Progenitor cell of endocrine pancreas (in vitro differentiated cells): ENCODE measurements at regions not wholly inside any gene's neighbourhood (a gene's known extent, or its start where the extent isn't known, plus 50 kb on each side); places are given as distances from the start of the nearest gene placed in this dataset.

Experiments
- DNase-seq: peaks from one replicate; pipeline ENCODE4 v3.0.0; 2021; ENCODE audit warnings: low spot score; ENCODE audit not compliant: unreplicated experiment
- H3K27ac Mint-ChIP-seq: 2 replicates; pipeline ENCODE4 v1.8.0; 2021; ENCODE audit warnings: mild to moderate bottlenecking, moderate library complexity, mixed read lengths
- H3K27me3 Mint-ChIP-seq: 2 replicates; pipeline ENCODE4 v1.8.0; 2021; ENCODE audit warnings: mixed read lengths
- H3K36me3 Mint-ChIP-seq: 2 replicates; pipeline ENCODE4 v1.8.0; 2022; ENCODE audit warnings: mixed read lengths; ENCODE audit not compliant: insufficient read depth
- H3K4me1 Mint-ChIP-seq: 2 replicates; pipeline ENCODE4 v1.8.0; 2021; ENCODE audit warnings: low read depth, mixed read lengths
- H3K4me3 Mint-ChIP-seq: 2 replicates; pipeline ENCODE4 v1.8.0; 2021; ENCODE audit warnings: low read depth, mild to moderate bottlenecking, moderate library complexity, mixed read lengths
- H3K9me3 Mint-ChIP-seq: 2 replicates; pipeline ENCODE4 v1.8.0; 2021; ENCODE audit warnings: low read depth, mixed read lengths
- TF ChIP-seq, protein P1 (sequence below): fragments of 200-600 bp; sonication (generic); IDR thresholded peaks from one replicate; pipeline ENCODE4 v1.5.0; 2021; ENCODE audit warnings: antibody characterized with exemption, mild to moderate bottlenecking; ENCODE audit not compliant: unreplicated experiment

DNA sequence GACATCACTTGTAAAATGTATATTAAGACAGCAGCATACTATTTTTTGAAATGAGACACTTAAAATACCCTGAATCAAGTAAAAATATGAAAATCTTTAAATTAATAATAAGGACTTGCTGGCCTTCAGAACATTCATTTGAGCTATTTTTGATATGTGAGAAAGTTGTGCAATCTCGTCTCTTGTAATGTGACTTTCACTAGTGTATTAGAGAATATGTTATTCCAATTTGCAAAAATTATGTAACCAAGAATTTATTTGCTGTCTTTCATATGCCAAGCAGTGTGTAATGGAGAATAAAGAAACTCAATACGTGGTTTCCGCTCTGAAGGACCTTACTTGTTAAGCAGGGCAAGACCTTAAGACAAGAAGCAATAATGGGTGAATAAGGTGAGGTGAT, 375.0 kb upstream of the RUNX1 start:
- TF ChIP-seq, protein P1, sequence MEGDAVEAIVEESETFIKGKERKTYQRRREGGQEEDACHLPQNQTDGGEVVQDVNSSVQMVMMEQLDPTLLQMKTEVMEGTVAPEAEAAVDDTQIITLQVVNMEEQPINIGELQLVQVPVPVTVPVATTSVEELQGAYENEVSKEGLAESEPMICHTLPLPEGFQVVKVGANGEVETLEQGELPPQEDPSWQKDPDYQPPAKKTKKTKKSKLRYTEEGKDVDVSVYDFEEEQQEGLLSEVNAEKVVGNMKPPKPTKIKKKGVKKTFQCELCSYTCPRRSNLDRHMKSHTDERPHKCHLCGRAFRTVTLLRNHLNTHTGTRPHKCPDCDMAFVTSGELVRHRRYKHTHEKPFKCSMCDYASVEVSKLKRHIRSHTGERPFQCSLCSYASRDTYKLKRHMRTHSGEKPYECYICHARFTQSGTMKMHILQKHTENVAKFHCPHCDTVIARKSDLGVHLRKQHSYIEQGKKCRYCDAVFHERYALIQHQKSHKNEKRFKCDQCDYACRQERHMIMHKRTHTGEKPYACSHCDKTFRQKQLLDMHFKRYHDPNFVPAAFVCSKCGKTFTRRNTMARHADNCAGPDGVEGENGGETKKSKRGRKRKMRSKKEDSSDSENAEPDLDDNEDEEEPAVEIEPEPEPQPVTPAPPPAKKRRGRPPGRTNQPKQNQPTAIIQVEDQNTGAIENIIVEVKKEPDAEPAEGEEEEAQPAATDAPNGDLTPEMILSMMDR: no peak
- no peaks in the 10 kb centered on the region for H3K36me3 Mint-ChIP-seq
- H3K27ac Mint-ChIP-seq: no peak overlapping the region
- H3K4me3 Mint-ChIP-seq: no peak overlapping the region
- H3K9me3 Mint-ChIP-seq: peaks cover 18% of the 10 kb centered on the region
- peaks cover 28% of the 10 kb centered on the region for H3K27me3 Mint-ChIP-seq
- H3K4me1 Mint-ChIP-seq: no peaks in the 10 kb centered on the region
- no peak for DNase-seq

DNA sequence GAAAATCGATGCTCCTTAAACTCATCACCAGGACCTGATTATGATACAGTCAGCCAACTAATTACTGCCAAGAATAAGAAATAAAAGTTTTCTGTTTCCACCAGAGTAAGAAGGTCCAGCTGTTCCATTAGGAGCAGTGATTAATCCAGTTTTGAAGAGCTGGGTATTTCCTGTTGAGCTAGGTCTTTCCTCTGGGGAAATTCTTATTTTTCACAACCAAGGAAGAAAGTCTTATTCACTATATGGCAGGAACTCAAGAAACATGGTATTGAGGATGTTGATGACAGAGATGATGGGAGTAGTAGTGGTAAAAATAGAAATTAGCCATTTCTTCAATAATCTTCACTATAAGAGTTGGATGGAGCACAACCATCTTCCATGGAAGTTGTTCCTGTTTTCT, 374.6 kb upstream of the RUNX1 start:
- Mint-ChIP-seq H3K36me3 (no peaks in the 10 kb centered on the region), H3K4me3 (no peak overlapping the region), H3K4me1 (no peaks in the 10 kb centered on the region), H3K27me3 (peaks cover 24% of the 10 kb centered on the region), H3K27ac (no peak overlapping the region), H3K9me3 (peaks cover 18% of the 10 kb centered on the region)
- DNase-seq: no peak
- TF ChIP-seq, protein P1: no peak

DNA sequence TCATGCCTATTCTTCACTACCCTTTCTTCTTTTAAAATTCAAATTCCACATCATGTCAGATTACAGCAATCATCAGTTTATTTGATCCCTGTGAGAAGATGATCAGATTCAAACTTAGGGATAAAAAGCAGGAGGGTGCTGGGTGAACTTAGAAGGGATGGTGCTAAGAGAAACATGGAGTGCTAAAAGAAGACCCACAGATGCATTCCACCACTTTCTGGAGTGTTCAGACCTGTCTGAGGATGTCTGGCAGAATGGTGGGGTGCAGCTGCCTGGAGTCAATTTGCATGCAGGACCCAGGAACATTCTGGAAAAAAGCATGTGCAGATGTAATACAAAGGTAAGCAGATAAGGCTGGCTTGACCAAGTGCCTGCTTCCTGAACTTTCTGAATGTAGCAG, 372.9 kb upstream of the RUNX1 start:
- no peak for DNase-seq
- Mint-ChIP-seq H3K36me3 (no peaks in the 10 kb centered on the region), H3K4me3 (no peak overlapping the region), H3K27ac (no peak overlapping the region), H3K9me3 (peaks cover 18% of the 10 kb centered on the region), H3K4me1 (no peaks in the 10 kb centered on the region), H3K27me3 (peaks cover 8% of the 10 kb centered on the region)
- TF ChIP-seq, protein P1: no peak

DNA sequence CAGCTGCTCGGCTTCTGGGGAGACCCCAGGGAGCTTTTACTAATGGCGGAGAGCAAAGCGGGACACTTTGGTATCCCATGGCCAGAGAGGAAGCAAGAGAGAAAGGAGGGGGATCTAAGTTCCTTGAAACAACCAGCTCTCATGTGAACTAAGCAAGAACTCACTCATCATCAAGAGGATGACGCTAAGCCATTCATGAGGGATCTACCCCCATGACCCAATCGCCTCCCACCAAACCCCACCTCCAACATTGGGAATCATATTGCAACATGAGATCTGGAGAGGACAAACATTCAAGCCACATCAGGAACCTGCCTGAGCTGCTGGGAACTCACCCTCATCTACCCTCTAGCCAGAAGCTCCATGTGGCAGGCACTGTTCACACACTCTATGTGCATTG, 372.1 kb upstream of the RUNX1 start:
- no peak overlapping the region for H3K4me3 Mint-ChIP-seq
- H3K4me1 Mint-ChIP-seq: no peaks in the 10 kb centered on the region
- peaks cover 18% of the 10 kb centered on the region for H3K9me3 Mint-ChIP-seq
- TF ChIP-seq, protein P1: no peak
- H3K27me3 Mint-ChIP-seq: peaks cover 3% of the 10 kb centered on the region
- H3K36me3 Mint-ChIP-seq: no peaks in the 10 kb centered on the region
- no peak for DNase-seq
- no peak overlapping the region for H3K27ac Mint-ChIP-seq

DNA sequence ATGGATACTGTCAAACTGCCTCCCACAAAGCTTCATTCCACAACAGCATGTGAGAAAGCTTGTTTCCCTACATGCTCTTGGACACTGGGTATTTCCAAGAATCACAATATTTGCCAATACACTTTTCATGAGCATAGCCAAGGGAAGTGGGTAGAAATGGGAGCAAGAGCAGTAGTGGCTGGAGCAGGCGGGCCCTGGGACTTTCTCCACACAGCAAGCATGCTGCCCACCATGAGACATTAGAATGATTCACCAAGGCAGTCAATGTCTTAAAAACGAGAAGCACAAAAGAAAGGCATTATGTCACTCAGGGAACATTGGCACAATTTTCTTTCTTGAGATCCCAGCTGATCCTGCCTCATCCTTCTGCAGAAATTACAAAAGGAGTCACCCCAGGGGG, 371.6 kb upstream of the RUNX1 start:
- Mint-ChIP-seq H3K27me3 (peaks cover 3% of the 10 kb centered on the region), H3K4me3 (no peak overlapping the region), H3K9me3 (peaks cover 18% of the 10 kb centered on the region), H3K4me1 (no peaks in the 10 kb centered on the region), H3K27ac (no peak overlapping the region), H3K36me3 (no peaks in the 10 kb centered on the region)
- TF ChIP-seq, protein P1: no peak
- no peak for DNase-seq
